ENCODE measurements at regions not wholly inside any gene's neighbourhood (a gene's known extent, or its start where the extent isn't known, plus 50 kb on each side); places are given as distances from the start of the nearest gene placed in this dataset.

- Histone ChIP-seq H3K79me1 (ENCODE audit: low read depth in 1 of 2, low read length in 2 of 2) (no peaks in the 10 kb centered on the region), H2AK9ac (replicated peaks; ENCODE audit: low read depth, low read length, poor library complexity) (no peak overlapping the region), H4K91ac (ENCODE audit: insufficient read depth, low read depth, low read length) (no peak overlapping the region), H2BK20ac (ENCODE audit: low read depth, low read length) (no peak overlapping the region), H3K4me3 (ENCODE audit: insufficient read depth, low read depth, low read length) (no peak overlapping the region), H3K27ac (ENCODE audit: insufficient read depth, low read length) (no peak overlapping the region), H3K36me3 (ENCODE audit: control insufficient read depth, insufficient read depth, low read length) (no peaks in the 10 kb centered on the region), H2BK120ac (ENCODE audit: low read depth, low read length) (no peak overlapping the region), H3K9ac (ENCODE audit: low read depth, low read length) (no peak overlapping the region), H3K23ac (ENCODE audit: low read depth, low read length) (no peak overlapping the region), H3K4ac (ENCODE audit: low read depth, low read length) (no peak overlapping the region), H4K8ac (ENCODE audit: low read depth in 2 of 2, low read length in 2 of 2) (no peak overlapping the region), H3K14ac (replicated peaks; ENCODE audit: low read depth, low read length) (no peak overlapping the region), H3K18ac (ENCODE audit: low read depth, low read length) (no peak overlapping the region), H4K5ac (ENCODE audit: low read depth, low read length) (no peak overlapping the region), H3K4me1 (ENCODE audit: control insufficient read depth, insufficient read depth, low read length) (no peaks in the 10 kb centered on the region), H2BK5ac (ENCODE audit: low read depth, low read length, poor library complexity, severe bottlenecking) (no peak overlapping the region), H3K27me3 (ENCODE audit: control insufficient read depth, insufficient read depth, low read length) (no peaks in the 10 kb centered on the region), H2BK15ac (ENCODE audit: low read depth, low read length) (no peak overlapping the region), H4K20me1 (ENCODE audit: insufficient read depth, low read length) (no peaks in the 10 kb centered on the region), H3K4me2 (ENCODE audit: low read depth, low read length) (no peak overlapping the region), H2AK5ac (ENCODE audit: low read depth, low read length) (no peak overlapping the region), H3K56ac (ENCODE audit: extremely low read depth, insufficient read depth, low read length) (no peak overlapping the region), H3K9me3 (ENCODE audit: control insufficient read depth, insufficient read depth, low read length) (peaks cover 23% of the 10 kb centered on the region; the same call in 1 of the 2 replicates), H2AFZ (replicated peaks; ENCODE audit: low read length, poor library complexity) (no peak overlapping the region), H3K9me1 (ENCODE audit: insufficient read depth, low read length) (no peaks in the 10 kb centered on the region)
- DNase-seq (no peak), ATAC-seq (ENCODE audit: low read depth) (no peak)
- WGBS, 2 experiments (ENCODE audit: extremely low coverage in 2 of 2, insufficient read length in 1 of 2): 20% methylated on average over 1 of the region's 5 CpGs; no CpG with 5 or more reads in 1 of the 2 experiments
- POLR2A ChIA-PET (ENCODE audit: unreplicated experiment): no interaction called here
- no TSS peak for BruUV-seq (replicated peaks)
- dilution Hi-C loops (cut with HindIII; ENCODE audit: low sequenced_read_pairs, unreplicated experiment) (no loop called here), intact Hi-C loops (cut with micrococcal nuclease) (no loop called here), in situ Hi-C loops (cut with MboI; ENCODE audit: low sequenced_read_pairs) (no loop called here)
- TF ChIP-seq SMC3 (IDR thresholded peaks at IDR 0.05; ENCODE audit: low read depth, low read length): no peak
- TF ChIP-seq CTCF (conservative IDR thresholded peaks at IDR 0.05; ENCODE audit: low read depth, low read length): no peak
- no peak for TF ChIP-seq MXI1 (IDR thresholded peaks at IDR 0.05; ENCODE audit: borderline replicate concordance, low read depth, low read length)
- no peak for TF ChIP-seq ELK1 (IDR thresholded peaks at IDR 0.05; ENCODE audit: borderline replicate concordance, low read depth, low read length)
- no peak for TF ChIP-seq NFE2L2 (IDR thresholded peaks at IDR 0.05; ENCODE audit: low read depth, low read length)
- TF ChIP-seq RFX5 (IDR thresholded peaks at IDR 0.05; ENCODE audit: low read depth, low read length): no peak
- TF ChIP-seq CEBPB (IDR thresholded peaks at IDR 0.05; ENCODE audit: low read depth, low read length): no peak
- no peak for TF ChIP-seq MAZ (IDR thresholded peaks at IDR 0.05; ENCODE audit: borderline replicate concordance, low read depth, low read length)
- TF ChIP-seq MAFK (IDR thresholded peaks at IDR 0.05; ENCODE audit: low read depth, low read length): no peak
- no peak for TF ChIP-seq BHLHE40 (IDR thresholded peaks at IDR 0.05; ENCODE audit: low read depth, low read length)
- no peak for TF ChIP-seq POLR2A (IDR thresholded peaks at IDR 0.05; ENCODE audit: low read depth, low read length)
- no peak for TF ChIP-seq RAD21 (IDR thresholded peaks at IDR 0.05; ENCODE audit: low read length)
- no peak for TF ChIP-seq CHD1 (IDR thresholded peaks at IDR 0.05; ENCODE audit: low read depth, low read length)
- no peak for TF ChIP-seq FOS (IDR thresholded peaks at IDR 0.05; ENCODE audit: low read depth, low read length)
- no peak for TF ChIP-seq RCOR1 (IDR thresholded peaks at IDR 0.05; ENCODE audit: insufficient replicate concordance, low read length)
- CTCF ChIA-PET: no interaction called here
These were observed 313.1 kb downstream of the MAF start for GRCh38 chr16:79287424-79287917.
